Stimulated activated CD8-positive, alpha-beta memory T cell treated with anti-CD3 and anti-CD28 coated beads, Interleukin-7, amount 100 ng/mL, for 1 hour (primary cell): ENCODE measurements at regions not wholly inside any gene's neighbourhood (a gene's known extent, or its start where the extent isn't known, plus 50 kb on each side); places are given as distances from the start of the nearest gene placed in this dataset.
"Not testable (repeated sequence)": the region's sequence is repeated elsewhere in the genome, so short reads cannot be mapped to it uniquely, and the experiment has no call there.

ENCODE experiments used
- DNase-seq, 2 donors: peaks; one replicate each; pipeline ENCODE4 v3.0.0-alpha.2; 2020; ENCODE audit warnings: low read depth in 2 of 2

- DNase-seq, result peak in 1 of 2 donors; percentile 13
Observed at GRCh38 chr21:5065240-5066211, 5455.9 kb upstream of the TPTE start.

DNA sequence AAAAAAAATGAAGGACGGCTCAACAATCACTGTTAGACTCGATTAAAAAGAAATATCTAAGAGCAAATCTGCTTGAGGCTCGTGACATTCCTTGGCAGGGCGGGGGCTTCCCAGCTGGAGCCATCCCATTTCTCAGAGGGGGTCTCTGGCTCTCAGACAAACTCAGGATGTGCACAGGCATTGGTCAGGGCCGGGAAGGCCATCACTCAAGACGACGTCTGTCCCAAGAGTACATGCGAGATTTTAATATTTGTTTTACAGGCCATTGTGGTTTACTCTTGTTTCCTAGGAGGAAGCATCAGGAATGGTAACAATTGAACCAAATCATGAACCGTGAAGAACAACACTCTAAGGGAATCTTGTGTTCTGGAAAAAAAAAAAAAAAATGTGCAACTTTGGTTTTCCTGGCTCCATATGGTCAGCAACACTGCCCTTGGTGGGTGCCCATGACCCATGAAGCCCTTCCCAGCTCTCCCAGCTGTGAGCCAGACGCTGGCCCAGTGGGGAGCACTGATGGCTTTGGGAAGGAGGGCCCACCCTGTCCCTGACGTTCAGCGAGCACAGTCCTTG, 5454.6 kb upstream of the TPTE start:
- DNase-seq, result not testable (repeated sequence)

DNA sequence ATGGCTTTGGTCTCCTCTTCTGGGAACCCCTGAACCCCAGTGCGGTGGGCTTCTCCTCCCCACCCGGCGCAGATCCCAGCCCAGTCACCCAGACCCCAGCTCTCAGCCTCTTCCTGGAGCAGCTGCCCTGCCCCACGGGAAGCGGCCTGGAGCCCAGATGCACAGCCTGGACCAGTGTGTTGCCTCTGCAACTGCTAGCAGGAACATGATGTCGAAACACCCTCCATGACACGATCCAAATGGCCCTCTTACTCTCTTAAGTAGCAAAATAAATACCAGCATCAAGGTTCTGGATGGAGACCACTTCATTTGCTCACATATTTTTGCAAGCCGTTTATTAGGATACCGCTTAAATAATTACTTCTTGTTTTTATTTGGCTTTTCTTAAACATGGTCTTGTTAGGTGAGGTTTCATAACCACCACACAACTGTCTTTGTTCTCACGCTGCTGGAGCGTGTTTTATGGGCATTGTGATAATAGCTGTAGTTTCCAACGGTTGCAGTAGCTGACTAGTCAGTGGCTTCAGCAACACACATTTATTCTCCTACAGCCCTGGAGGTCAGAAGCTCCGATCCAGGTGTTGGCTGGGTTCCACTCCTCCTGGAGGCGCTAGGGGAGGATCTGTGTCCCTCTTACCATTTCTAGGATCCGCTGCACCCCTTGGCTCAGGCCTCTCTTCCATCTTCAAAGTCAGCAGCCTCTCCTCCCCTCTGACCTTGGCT, 5453.9 kb upstream of the TPTE start:
- DNase-seq, result not testable (repeated sequence)

DNA sequence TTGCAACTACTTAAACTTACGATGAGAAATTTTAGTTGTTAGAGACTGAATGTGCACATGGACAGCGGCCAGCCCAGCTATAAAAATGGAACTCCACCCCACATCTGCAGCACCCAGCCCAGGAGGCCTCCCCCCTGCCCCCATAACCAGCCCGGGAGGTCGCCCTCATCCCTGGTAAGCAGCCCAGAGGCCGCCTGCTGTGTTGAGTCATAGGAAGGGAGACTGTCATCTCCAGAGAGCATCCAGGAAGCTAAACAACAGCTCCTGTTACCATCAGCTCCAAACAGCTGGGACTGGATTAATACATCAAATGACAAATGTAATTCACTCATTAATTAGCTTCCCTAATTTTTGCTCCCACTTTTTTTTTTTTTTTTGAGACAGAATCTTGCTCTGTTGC, 5452.7 kb upstream of the TPTE start:
- DNase-seq, result not testable (repeated sequence)

DNA sequence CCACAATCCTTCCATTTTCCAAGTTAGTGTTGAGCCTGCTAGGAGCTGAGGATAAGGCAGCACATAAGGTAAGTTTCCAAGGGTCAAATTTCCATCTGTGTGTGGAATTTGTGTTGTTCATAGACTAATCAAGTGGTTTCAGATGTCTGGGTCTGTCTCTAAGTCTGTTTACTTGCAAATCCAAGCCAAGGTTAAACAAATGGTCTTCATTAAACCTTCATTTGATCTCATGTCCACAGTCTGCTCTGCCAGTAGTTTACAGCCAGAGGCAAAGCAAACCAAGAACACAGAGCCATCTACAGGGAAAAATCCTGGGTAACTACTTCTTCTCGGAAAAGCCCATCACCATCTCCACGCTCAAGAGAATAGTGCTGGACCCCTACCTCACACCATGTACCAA, 5450.2 kb upstream of the TPTE start:
- not testable (repeated sequence) for DNase-seq

GRCh38 chr21:5076854-5077253, 5444.5 kb upstream of the TPTE start:
- not testable (repeated sequence) for DNase-seq

- not testable (repeated sequence) for DNase-seq
Observed at GRCh38 chr21:5079361-5079760, 5442.0 kb upstream of the TPTE start.

- DNase-seq, result not testable (repeated sequence)
Observed at GRCh38 chr21:5080015-5080414, 5441.4 kb upstream of the TPTE start.

GRCh38 chr21:5084246-5084645, 5437.1 kb upstream of the TPTE start:
- not testable (repeated sequence) for DNase-seq

GRCh38 chr21:5085456-5085855, 5435.9 kb upstream of the TPTE start:
- not testable (repeated sequence) for DNase-seq

DNA sequence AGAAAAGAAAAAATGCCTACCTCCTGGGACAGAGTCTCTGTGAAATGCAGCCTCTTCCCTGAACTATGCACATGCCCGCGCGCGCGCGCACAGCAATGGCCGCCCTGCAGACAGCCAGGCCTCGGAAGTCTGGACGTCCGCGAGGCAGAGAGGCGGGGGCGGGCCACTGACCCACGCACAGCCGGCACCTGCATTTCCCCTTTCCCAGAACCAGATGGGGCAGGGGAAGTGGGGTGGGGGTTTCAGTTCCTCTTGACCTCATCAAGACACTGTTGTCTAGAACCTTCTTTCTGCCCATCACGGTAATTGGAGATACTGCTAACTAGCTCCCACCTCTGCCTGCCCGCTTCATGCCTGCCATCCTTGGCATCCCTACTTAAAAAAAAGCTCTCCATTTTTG, 5435.0 kb upstream of the TPTE start:
- not testable (repeated sequence) for DNase-seq

DNA sequence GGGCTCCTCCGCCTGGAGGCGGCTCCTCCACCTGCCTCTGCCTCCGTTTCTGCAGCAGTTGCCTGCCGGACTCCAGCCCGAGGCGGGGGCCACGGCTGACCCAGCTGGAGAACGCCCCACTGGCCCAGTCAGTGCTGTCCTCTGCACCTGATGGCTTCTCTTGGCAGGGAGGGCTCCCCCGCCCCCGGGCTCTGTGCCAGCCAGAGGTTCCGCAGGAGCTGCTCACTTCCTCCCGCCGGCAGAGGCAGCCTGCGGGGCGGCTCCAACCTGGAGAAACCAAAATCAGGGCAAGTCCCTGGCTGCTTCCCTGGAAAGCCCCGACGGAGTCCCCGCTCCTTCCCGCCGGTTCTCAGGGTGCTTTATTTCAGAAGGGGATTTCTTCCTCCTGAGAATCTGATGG, 5432.6 kb upstream of the TPTE start:
- DNase-seq, result not testable (repeated sequence)

DNA sequence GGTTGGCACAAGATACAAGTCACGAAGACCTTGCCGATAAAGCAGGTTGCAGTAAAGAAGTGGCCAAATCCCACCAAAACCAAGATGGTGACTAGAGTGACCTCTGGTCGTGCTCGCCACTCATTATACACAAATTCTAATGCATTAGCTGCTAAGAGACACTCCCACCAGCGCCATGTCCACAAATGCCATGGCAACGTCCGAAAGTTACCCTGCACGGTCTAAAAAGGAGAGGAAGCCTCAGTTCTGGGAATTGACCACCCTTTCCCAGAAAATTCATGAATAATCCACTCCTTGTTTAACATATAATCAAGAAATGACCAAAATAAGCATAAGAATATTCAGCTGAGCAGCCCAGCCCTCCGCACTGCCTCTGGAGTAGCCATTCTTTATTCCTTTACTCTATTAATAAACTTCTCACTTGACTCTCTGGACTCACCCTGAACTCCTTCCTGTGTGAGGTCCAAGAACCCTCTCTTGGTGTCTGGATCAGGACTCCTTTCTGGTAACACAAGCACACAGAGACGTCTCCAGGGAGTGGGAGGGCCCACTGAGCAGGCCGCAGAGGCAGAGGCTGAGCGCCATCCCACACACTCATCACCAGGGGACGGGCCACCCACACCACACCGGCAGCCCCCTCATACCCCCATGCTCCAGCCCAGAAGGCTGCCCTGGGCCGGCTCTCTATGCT, 5431.8 kb upstream of the TPTE start:
- DNase-seq, result not testable (repeated sequence)

GRCh38 chr21:5090132-5091079, 5431.0 kb upstream of the TPTE start:
- not testable (repeated sequence) for DNase-seq

DNA sequence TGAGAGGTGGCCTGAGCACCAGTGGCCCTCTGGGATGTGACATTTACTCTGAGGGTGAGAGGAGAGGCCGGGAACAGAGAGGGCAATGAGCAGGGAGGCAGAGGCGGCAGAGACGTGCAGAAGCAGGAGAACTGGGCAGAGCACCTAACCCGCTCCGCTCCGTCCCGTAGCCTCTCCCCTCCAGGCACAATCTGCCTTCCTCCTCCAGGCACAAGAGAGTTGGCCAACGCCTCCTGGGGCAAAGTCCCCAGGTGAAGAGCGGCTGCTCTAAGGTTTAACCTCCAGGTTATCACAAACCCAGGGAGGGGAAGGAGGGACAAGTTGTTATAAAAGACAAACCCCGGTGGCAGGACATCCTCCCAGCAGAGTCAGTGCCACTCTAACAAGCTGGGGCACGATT, 5430.1 kb upstream of the TPTE start:
- DNase-seq, result not testable (repeated sequence)

DNA sequence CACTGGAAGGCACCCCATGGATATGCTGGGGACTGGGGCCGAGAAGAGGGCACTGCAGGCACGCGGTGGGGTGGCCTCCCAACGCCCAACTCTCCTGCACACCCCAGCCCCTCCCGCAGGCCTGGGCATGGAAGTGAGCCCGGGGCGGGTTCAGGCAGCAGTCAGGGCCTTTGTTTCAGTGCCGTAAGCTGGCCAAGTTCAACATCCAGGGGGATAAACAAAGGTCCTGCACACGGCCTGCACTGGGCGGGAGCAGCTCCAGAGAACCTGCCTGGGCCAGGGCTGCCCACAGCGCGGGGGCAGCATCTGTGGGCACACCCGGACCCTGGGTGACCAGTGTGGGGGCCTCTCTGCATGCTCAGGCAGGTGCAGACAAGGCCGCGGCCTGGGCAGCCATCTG, 5425.8 kb upstream of the TPTE start:
- DNase-seq, result not testable (repeated sequence)

DNA sequence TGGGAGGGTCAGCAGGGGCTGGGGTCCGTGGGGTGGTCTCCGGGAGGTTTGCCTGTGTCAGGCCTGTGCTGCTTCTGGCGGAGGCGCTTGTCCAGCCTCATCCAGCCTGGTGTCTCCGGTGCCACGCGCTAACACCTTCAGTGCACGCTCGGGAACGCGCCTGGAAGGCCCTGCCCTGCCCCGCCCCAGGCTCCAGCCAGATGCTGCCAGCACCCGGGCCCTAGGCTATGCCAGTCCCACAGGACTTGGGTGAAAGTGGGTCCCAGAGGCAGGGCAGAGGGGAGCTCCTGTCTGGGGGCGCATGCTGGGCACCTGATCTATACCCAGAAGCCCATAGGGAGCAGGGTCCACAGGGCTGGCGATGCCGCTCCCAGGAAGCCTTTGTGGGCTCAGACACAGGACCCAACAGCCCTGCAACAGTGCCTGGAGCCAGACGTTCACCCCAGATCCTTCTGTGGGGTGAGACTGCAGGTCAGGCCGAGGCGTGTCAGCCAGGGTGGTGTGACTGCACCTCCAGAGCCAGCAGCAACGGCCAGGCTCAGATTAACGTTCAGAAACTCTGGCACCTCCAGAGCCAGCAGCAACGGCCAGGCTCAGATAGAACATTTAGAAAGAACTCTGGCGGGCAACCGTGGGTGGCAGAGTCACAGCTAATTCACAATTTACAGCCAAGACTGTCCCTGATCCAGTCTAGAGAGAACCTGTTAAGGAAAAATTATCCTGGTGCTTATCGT, 5423.2 kb upstream of the TPTE start:
- not testable (repeated sequence) for DNase-seq

DNA sequence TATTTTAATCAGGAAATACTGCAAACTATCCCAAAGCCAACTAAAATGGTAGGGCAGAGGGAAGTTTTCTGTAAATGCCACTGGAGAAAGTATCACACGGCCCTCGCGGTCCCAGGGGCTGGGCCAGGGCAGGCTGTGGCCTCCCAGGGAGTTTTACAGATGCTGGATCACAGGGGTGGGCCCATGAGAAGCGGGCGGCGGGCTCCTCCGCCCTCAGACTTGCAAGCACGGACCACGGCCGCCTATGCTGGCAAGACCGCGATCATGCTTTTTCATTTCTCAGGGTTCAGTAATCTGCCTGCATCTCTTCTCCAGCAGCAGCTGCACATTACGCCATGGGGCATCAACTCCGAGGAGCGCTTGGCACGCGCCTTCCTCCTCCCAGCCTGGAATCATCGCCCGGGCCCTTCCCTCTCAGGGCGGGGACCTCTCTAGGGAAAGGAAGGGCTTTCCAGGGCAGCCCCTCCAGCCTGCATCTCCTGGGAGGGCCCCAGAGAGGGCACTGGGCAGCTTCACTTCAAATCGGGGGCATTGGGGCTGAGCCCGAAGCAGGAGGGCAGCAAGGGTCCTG, 5420.7 kb upstream of the TPTE start:
- not testable (repeated sequence) for DNase-seq

- DNase-seq, result peak; percentile 55 to 59
Observed at GRCh38 chr21:5101749-5102148, 5419.6 kb upstream of the TPTE start.
